Retinal pigment epithelial cell (primary cell): ENCODE measurements at regions not wholly inside any gene's neighbourhood (a gene's known extent, or its start where the extent isn't known, plus 50 kb on each side); places are given as distances from the start of the nearest gene placed in this dataset.

Source experiments
- DNase-seq: peaks from one replicate; pipeline ENCODE4 v3.0.0-alpha.2; 2010; ENCODE audit warnings: low read depth
- H3K4me3 ChIP-seq: 2 replicates; pipeline ENCODE4 v1.5.1; 2011; ENCODE audit warnings: mild to moderate bottlenecking, low read length, control low read depth, moderate library complexity
- TF ChIP-seq, protein P1 (sequence below): conservative IDR thresholded peaks from 2 replicates; pipeline ENCODE4 v1.5.1; 2011; ENCODE audit warnings: low read depth, low read length, control low read depth, inconsistent platforms

DNA sequence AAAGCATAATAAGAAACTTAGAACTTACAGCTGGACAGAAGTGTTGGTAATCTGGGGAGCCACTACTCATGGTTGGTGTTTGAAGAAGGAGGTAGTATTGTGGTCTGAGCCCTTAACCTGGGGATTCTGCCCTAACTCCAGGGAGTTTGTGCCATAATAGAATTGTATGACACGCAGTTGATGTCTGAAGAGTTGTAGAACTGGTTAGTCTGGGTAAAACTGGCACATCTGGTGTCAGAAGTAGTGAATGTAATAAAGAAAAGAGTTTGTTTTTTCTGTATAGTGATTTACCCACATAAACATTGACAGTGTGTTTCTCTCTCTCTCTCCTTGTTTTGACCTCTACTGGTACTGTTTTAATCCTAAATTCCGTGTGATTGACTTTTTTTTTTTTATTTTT, 448.1 kb upstream of the SEMA3D start:
- H3K4me3 ChIP-seq, result no peak overlapping the region
- no peak for DNase-seq
- TF ChIP-seq, protein P1, sequence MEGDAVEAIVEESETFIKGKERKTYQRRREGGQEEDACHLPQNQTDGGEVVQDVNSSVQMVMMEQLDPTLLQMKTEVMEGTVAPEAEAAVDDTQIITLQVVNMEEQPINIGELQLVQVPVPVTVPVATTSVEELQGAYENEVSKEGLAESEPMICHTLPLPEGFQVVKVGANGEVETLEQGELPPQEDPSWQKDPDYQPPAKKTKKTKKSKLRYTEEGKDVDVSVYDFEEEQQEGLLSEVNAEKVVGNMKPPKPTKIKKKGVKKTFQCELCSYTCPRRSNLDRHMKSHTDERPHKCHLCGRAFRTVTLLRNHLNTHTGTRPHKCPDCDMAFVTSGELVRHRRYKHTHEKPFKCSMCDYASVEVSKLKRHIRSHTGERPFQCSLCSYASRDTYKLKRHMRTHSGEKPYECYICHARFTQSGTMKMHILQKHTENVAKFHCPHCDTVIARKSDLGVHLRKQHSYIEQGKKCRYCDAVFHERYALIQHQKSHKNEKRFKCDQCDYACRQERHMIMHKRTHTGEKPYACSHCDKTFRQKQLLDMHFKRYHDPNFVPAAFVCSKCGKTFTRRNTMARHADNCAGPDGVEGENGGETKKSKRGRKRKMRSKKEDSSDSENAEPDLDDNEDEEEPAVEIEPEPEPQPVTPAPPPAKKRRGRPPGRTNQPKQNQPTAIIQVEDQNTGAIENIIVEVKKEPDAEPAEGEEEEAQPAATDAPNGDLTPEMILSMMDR, result no peak

DNA sequence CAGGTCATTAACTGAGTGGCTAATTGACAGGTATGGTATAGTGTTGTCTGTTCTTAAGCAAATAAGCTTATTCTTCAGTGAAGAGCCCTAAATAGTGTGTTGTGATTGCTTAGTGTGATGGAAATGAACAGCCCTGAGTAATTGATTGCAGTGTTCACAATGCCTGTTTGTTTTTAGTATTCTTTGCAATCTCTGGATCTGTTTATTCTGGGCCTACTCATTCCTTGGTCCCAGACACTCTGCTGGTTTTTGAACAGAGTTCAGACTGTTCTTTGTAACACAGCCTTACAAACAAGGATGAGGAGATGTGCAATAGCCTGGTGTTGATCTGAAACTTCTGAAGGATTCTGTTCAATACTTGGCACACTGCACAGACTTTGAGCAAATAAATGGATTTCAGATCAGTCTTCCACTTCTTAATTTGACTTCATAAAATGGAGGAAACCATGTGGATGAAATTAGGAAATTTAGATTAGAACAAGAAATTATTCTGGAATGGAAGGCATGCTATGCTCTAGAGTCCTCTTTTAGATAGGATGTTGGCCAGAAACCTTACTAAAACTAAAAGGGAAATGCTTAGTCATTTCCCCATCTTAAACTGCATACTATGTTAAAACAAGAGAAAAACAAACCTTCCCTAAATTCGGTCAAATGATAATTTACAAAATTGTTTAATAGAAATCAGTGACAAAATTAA, 444.2 kb upstream of the SEMA3D start:
- H3K4me3 ChIP-seq, result no peak overlapping the region

DNA sequence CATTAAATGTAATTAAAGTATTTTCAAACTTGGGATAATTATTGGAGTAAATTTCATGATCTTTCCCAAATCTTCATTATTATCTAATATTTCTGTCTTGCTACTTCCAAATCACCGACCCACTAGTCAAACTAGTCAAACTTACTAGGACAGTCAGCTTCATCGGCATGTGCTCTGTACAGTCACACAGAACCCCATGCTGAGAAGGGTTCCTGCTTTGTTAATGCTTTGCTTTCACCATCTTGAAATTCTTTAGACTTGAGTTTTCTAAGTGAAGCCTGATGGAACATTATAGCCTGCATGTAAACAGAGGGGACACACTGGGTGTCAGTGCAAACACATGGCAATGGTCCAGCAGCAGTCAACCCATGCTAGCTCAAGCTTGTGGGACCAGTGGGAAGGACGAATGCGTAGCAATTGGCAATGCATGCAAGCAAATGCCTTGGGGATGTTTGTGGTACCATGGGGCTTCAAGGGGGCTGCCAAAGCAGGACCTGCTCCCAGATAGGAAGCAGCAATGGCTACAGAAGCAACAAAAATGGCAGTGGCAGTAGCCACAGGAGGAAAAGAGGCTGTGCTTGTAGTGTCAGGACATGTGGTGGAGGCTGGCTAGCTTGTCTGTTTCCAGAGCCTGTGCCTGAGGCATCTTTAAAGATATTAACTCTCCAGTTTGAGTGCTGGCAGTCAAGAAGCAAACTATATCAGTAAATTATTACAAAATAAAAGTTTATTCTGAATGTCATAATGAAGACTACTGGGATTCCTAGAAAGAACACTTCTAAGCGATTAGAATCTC, 441.1 kb upstream of the SEMA3D start:
- H3K4me3 ChIP-seq, result no peak overlapping the region
- no peak for DNase-seq
- TF ChIP-seq, protein P1, result no peak

More for the DNA sequence above, 444.2 kb upstream of the SEMA3D start:
- no peak for DNase-seq
- TF ChIP-seq, protein P1, result no peak

DNA sequence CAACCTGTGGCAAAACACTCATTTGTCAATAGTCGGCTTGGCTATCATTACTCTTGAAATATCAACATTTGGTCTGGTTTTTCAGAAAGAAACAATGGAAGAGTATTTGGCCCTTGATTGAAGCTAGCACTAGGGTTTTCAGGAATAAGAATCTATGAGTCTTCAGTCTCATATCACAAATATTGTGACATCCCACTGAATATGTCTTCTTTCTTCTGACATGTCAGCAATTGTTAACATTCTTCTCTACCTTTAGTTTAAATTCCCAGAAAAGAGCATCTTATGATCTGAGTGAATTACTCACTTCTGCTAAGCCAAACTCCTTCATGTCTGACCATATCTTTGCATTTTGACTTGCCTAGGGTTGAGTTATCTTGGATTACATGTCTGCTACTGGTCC, 435.2 kb upstream of the SEMA3D start:
- no peak for DNase-seq
- TF ChIP-seq, protein P1, result no peak
- H3K4me3 ChIP-seq, result no peak overlapping the region

DNA sequence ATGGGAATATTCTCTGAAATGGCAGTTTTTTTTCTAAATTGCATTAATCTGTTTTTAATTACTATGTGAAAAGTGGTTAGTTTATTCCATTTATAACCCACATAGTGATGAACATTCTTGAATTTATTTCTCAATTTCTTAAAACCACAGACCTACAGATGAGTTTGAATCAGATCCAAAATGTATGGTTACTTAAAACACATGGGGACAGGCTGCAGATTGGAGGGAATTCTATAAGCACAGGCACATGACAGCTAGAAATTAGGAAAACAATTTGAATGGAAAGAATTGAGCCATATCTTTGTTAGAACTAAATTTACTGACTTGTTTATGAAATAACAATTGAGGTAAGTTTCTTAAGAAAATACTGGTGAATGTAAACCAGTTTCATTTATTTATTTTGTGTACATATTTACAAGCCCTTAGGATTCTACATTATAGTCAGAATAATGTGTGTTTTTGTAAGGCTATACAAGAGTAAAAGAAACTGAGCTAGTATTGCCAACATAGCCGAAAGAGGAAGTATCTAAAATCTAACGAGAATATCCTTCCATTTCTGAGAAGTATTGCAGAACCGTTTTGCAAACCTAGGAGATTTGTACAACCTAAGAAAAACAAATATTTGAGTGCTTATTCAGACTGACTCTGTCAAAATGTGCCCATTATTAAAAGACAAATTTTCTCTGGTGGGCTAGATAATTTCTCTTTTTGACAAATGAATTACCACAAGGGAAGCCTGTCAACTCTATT, 434.3 kb upstream of the SEMA3D start:
- no peak for DNase-seq
- no peak overlapping the region for H3K4me3 ChIP-seq
- TF ChIP-seq, protein P1, result no peak

DNA sequence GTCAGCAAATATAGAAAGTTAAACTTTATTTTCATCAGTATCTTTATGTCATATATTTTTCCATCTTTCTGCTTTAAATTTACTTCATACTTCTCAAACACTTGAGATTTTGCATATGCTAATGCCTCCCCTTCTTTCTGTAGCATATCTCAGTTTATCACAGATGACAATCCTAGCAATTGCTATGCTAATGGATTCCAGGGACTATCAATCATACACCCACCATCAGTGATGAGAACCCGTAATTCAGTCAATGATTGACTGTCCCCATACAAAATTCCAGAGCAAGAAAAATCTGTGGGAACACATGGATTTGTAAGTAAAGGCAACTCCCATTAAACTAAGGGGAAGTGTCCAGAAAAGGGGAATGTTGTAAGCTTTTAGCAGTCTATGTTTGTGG, 432.4 kb upstream of the SEMA3D start:
- TF ChIP-seq, protein P1, result no peak
- DNase-seq, result no peak
- no peak overlapping the region for H3K4me3 ChIP-seq
